HG03060 (cell line): ENCODE measurements at regions not wholly inside any gene's neighbourhood (a gene's known extent, or its start where the extent isn't known, plus 50 kb on each side); places are given as distances from the start of the nearest gene placed in this dataset.

ENCODE experiments used
- ATAC-seq: cut with Tn5 transposase; IDR thresholded peaks from one replicate; pipeline ENCODE4 v1.9.1; 2021; ENCODE audit warnings: low read depth, moderate number of reproducible peaks; ENCODE audit not compliant: unreplicated experiment

- ATAC-seq, result no peak
Observed at GRCh38 chr13:74346960-74347359, 212.8 kb upstream of the KLF12 start.

- ATAC-seq, result no peak
Observed at GRCh38 chr13:74338341-74338740, 204.1 kb upstream of the KLF12 start.

GRCh38 chr13:74336546-74336945 lies 202.3 kb upstream of the KLF12 start:
- ATAC-seq, result no peak

- no peak for ATAC-seq
Observed at GRCh38 chr13:74335370-74335769, 201.2 kb upstream of the KLF12 start.

- ATAC-seq, result no peak
Observed at GRCh38 chr13:74329962-74330361, 195.8 kb upstream of the KLF12 start.

GRCh38 chr13:74325106-74325505 lies 190.9 kb upstream of the KLF12 start:
- ATAC-seq, result no peak

GRCh38 chr13:74324338-74324737 lies 190.1 kb upstream of the KLF12 start:
- no peak for ATAC-seq

- ATAC-seq, result no peak
Observed at GRCh38 chr13:74322562-74322961, 188.4 kb upstream of the KLF12 start.

GRCh38 chr13:74320282-74320681 lies 186.1 kb upstream of the KLF12 start:
- no peak for ATAC-seq

GRCh38 chr13:74316547-74316946 lies 182.3 kb upstream of the KLF12 start:
- ATAC-seq, result no peak

GRCh38 chr13:74306496-74306895 lies 172.3 kb upstream of the KLF12 start:
- ATAC-seq, result no peak

GRCh38 chr13:74305876-74306275 lies 171.7 kb upstream of the KLF12 start:
- no peak for ATAC-seq

GRCh38 chr13:74301258-74301935 lies 167.2 kb upstream of the KLF12 start:
- no peak for ATAC-seq

GRCh38 chr13:74300162-74300561 lies 166.0 kb upstream of the KLF12 start:
- ATAC-seq, result no peak

GRCh38 chr13:74299721-74300120 lies 165.5 kb upstream of the KLF12 start:
- no peak for ATAC-seq

GRCh38 chr13:74298923-74299322 lies 164.7 kb upstream of the KLF12 start:
- ATAC-seq, result no peak

- ATAC-seq, result peak; percentile 70
Observed at GRCh38 chr13:74289861-74290773, 155.9 kb upstream of the KLF12 start.

GRCh38 chr13:74289107-74289506 lies 154.9 kb upstream of the KLF12 start:
- no peak for ATAC-seq

GRCh38 chr13:74288361-74288911 lies 154.2 kb upstream of the KLF12 start:
- ATAC-seq, result no peak

- no peak for ATAC-seq
Observed at GRCh38 chr13:74287724-74288169, 153.5 kb upstream of the KLF12 start.

- no peak for ATAC-seq
Observed at GRCh38 chr13:74280795-74281490, 146.7 kb upstream of the KLF12 start.
